ENCODE measurements at regions not wholly inside any gene's neighbourhood (a gene's known extent, or its start where the extent isn't known, plus 50 kb on each side); places are given as distances from the start of the nearest gene placed in this dataset.

DNA sequence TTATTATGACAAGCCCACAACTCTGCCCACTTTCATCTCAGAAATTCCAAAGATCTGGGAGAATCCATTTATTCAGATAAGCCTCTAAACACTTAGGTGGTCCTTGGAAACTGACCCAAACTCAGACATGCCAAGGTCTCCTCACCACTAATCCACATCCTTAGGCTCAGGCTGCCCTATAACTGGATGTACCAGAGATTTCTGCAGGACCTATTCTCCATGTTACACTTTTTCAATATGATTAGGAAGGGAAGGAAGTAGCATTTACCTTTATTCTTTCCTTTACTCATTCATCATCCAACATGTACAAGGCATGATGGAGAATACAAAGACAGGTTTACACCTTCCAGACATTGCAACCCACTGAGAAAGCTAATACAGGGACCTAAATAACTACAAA, 145.9 kb upstream of the BMP4 start:
- CTCF ChIA-PET: interaction anchor here (0.7 kb wide), 1 partner anchor 156 kb away, joined by 3 read pairs; no protein-coding TSS in a partner anchor

DNA sequence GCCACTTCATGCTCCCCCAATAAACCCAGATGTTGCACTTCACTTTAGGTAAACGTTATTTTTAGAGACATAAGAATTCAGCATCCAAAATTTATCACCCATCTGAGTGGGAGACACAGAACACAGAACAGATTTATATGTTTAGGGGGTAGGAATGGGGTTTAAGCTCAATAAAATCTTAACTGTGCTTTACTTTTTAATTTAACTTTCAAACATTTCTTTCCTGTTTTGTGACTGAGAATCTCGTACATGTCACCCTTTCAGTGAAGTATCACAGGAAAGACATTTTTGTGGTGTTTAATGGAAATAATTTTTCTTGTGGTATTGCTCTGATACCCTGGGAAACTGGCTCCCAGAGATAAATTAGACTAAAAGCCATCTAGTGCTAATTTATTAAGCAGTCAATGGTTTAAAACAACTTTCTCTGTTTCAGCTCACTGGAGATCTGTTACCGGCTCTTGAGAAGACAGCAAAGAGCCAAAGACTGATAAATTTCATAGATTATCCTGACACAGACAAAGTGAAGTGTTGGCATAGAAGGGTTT, 148.0 kb upstream of the BMP4 start:
- no peaks in the 10 kb centered on the region for H3K4me1 ChIP-seq (ENCODE audit: control insufficient read depth in 2 of 2, insufficient read depth in 2 of 2, low read length in 2 of 2)
- peaks cover 0 to 3% (median 0%) of the 10 kb centered on the region in 11 donors for H3K9me3 Mint-ChIP-seq
- H3K4me3 ChIP-seq (ENCODE audit: low read length): no peak overlapping the region
- no peaks in the 10 kb centered on the region for H3K4me1 Mint-ChIP-seq
- no peak overlapping the region for H3K27ac ChIP-seq (ENCODE audit: low read depth, low read length)
- H3K27me3 ChIP-seq (ENCODE audit: control insufficient read depth in 2 of 2, insufficient read depth in 2 of 2, low read length in 2 of 2): no peaks in the 10 kb centered on the region
- DNase-seq (no peak), ATAC-seq (no peak)
- no peaks in the 10 kb centered on the region for H3K36me3 Mint-ChIP-seq
- peaks cover 0 to 8% (median 3%) of the 10 kb centered on the region in 5 donors for H3K27me3 Mint-ChIP-seq
- CTCF ChIA-PET: no interaction called here
- H3K4me3 Mint-ChIP-seq: no peak overlapping the region
- intact Hi-C loops (cut with micrococcal nuclease): no loop called here
- H3K27ac Mint-ChIP-seq: no peak overlapping the region
- no peaks in the 10 kb centered on the region for H3K9me3 ChIP-seq (ENCODE audit: control insufficient read depth in 2 of 3, low read length in 3 of 3)
- no peaks in the 10 kb centered on the region for H3K36me3 ChIP-seq (ENCODE audit: control insufficient read depth in 2 of 3, insufficient read depth in 3 of 3, low read length in 3 of 3)
- POLR2A ChIA-PET: no interaction called here

More for the DNA sequence above, 145.9 kb upstream of the BMP4 start:
- Histone ChIP-seq H3K27me3 (ENCODE audit: control insufficient read depth in 2 of 2, insufficient read depth in 2 of 2, low read length in 2 of 2) (no peaks in the 10 kb centered on the region), H3K9me3 (ENCODE audit: control insufficient read depth in 2 of 3, low read length in 3 of 3) (no peaks in the 10 kb centered on the region), H3K4me3 (ENCODE audit: low read length) (no peak overlapping the region), H3K4me1 (ENCODE audit: control insufficient read depth in 2 of 2, insufficient read depth in 2 of 2, low read length in 2 of 2) (no peaks in the 10 kb centered on the region), H3K27ac (ENCODE audit: low read depth, low read length) (no peak overlapping the region), H3K36me3 (ENCODE audit: control insufficient read depth in 2 of 3, insufficient read depth in 3 of 3, low read length in 3 of 3) (no peaks in the 10 kb centered on the region)
- Mint-ChIP-seq H3K36me3 (no peaks in the 10 kb centered on the region), H3K9me3 (peaks cover 0 to 3% (median 0%) of the 10 kb centered on the region in 11 donors), H3K27me3 (peaks cover 0 to 8% (median 3%) of the 10 kb centered on the region in 5 donors), H3K4me1 (no peaks in the 10 kb centered on the region), H3K4me3 (no peak overlapping the region), H3K27ac (no peak overlapping the region)
- intact Hi-C loops (cut with micrococcal nuclease): no loop called here
- POLR2A ChIA-PET: no interaction called here
- DNase-seq (no peak), ATAC-seq (no peak)

DNA sequence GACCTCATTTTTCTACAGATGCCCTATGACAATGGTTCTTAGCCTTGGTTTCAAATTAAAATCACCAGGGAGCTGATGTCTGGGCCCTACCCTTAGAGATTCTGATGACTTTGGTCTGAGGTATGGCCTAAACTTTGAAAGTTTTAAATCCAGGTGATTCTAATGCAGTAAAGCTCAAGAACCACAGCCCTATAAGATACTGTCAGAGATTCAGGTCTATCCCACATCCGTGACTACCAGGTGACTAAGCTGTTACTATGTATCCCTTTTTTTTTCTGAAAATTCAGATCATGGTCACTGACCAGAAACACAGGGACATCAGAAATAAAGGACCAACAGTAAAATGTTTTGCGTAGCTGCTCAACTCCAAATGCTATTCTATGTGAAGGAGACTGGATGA, 148.8 kb upstream of the BMP4 start:
- intact Hi-C loops (cut with micrococcal nuclease): no loop called here
- H3K27ac ChIP-seq (ENCODE audit: low read depth, low read length): no peak overlapping the region
- peaks cover 0 to 3% (median 0%) of the 10 kb centered on the region in 11 donors for H3K9me3 Mint-ChIP-seq
- DNase-seq (no peak), ATAC-seq (no peak)
- ChIA-PET POLR2A (no interaction called here), CTCF (no interaction called here)
- H3K4me3 Mint-ChIP-seq: no peak overlapping the region
- H3K27ac Mint-ChIP-seq: no peak overlapping the region
- no peaks in the 10 kb centered on the region for H3K27me3 ChIP-seq (ENCODE audit: control insufficient read depth in 2 of 2, insufficient read depth in 2 of 2, low read length in 2 of 2)
- H3K4me3 ChIP-seq (ENCODE audit: low read length): no peak overlapping the region
- no peaks in the 10 kb centered on the region for H3K4me1 Mint-ChIP-seq
- H3K4me1 ChIP-seq (ENCODE audit: control insufficient read depth in 2 of 2, insufficient read depth in 2 of 2, low read length in 2 of 2): no peaks in the 10 kb centered on the region
- no peaks in the 10 kb centered on the region for H3K36me3 ChIP-seq (ENCODE audit: control insufficient read depth in 2 of 3, insufficient read depth in 3 of 3, low read length in 3 of 3)
- no peaks in the 10 kb centered on the region for H3K36me3 Mint-ChIP-seq
- H3K9me3 ChIP-seq (ENCODE audit: control insufficient read depth in 2 of 3, low read length in 3 of 3): no peaks in the 10 kb centered on the region
- peaks cover 0 to 8% (median 1%) of the 10 kb centered on the region in 5 donors for H3K27me3 Mint-ChIP-seq

DNA sequence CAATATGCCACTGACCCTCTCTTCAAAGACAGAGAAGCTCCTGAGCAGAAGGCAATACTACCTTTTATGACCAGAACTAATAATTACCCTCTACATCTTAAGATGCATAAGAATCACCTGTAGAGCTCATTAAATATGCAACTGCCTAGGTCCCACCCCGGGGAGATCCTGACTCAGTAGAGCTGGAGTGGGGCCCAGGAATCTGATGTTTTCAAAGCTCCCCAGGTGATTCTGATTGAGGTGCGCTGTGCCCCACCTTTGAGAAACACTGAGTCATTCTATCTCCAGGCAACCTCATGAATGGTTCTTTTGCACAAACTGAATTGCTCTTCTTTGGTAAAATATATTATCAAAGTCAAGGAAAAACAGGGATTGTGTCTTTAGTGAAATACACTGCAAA, 149.3 kb upstream of the BMP4 start:
- H3K4me1 Mint-ChIP-seq: no peaks in the 10 kb centered on the region
- H3K9me3 Mint-ChIP-seq: peaks cover 0 to 3% (median 0%) of the 10 kb centered on the region in 11 donors
- no peaks in the 10 kb centered on the region for H3K9me3 ChIP-seq (ENCODE audit: control insufficient read depth in 2 of 3, low read length in 3 of 3)
- no peaks in the 10 kb centered on the region for H3K36me3 Mint-ChIP-seq
- peaks cover 0 to 13% (median under 1%) of the 10 kb centered on the region in 5 donors for H3K27me3 Mint-ChIP-seq
- H3K27me3 ChIP-seq (ENCODE audit: control insufficient read depth in 2 of 2, insufficient read depth in 2 of 2, low read length in 2 of 2): no peaks in the 10 kb centered on the region
- POLR2A ChIA-PET: no interaction called here
- H3K4me3 ChIP-seq (ENCODE audit: low read length): no peak overlapping the region
- H3K27ac Mint-ChIP-seq: no peak overlapping the region
- intact Hi-C loops (cut with micrococcal nuclease): no loop called here
- DNase-seq: no peak
- no peak for ATAC-seq
- H3K4me1 ChIP-seq (ENCODE audit: control insufficient read depth in 2 of 2, insufficient read depth in 2 of 2, low read length in 2 of 2): no peaks in the 10 kb centered on the region
- H3K4me3 Mint-ChIP-seq: no peak overlapping the region
- no peak overlapping the region for H3K27ac ChIP-seq (ENCODE audit: low read depth, low read length)
- no peaks in the 10 kb centered on the region for H3K36me3 ChIP-seq (ENCODE audit: control insufficient read depth in 2 of 3, insufficient read depth in 3 of 3, low read length in 3 of 3)
- CTCF ChIA-PET: no interaction called here

DNA sequence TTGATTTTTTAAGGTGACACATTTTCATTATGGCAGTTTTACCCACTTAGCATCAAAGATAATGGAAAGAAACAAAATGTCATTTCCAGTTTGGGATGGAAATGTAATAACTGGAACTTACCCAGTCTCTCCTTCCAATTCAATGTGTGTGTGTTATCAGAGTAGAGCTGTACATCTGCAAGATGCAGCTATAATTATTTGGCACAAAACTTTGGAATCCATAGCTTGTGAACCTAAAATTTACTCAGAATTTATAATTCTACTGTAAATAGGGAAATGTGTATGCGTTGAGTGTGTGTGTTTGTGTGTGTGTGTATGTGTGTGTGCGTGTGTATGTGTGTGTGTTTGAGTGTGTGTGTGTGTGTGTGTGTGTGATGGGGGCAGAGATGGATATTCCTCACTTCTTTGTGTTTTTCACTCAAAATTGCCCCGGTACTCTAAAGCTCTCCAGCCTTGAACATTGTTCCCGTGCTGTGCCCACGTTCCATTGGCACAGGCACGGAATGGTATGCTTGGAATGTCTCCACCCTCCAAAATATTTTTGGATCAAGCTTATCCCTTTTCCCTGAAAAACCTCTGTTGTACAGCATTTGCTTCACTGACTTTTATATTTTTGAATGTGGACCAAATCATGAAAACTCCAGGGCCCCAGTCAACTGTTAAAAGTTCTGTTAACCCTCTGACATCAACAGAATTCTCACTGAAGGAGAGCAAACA, 150.2 kb upstream of the BMP4 start:
- ATAC-seq (no peak), DNase-seq (no peak)
- CTCF ChIA-PET: no interaction called here
- H3K4me1 Mint-ChIP-seq: no peaks in the 10 kb centered on the region
- H3K4me1 ChIP-seq (ENCODE audit: control insufficient read depth in 2 of 2, insufficient read depth in 2 of 2, low read length in 2 of 2): no peaks in the 10 kb centered on the region
- H3K36me3 ChIP-seq (ENCODE audit: control insufficient read depth in 2 of 3, insufficient read depth in 3 of 3, low read length in 3 of 3): no peaks in the 10 kb centered on the region
- no peak overlapping the region for H3K27ac ChIP-seq (ENCODE audit: low read depth, low read length)
- peaks cover 0 to 3% (median 0%) of the 10 kb centered on the region in 11 donors for H3K9me3 Mint-ChIP-seq
- H3K27me3 Mint-ChIP-seq: peaks cover 0 to 14% (median 3%) of the 10 kb centered on the region in 5 donors
- no peaks in the 10 kb centered on the region for H3K9me3 ChIP-seq (ENCODE audit: control insufficient read depth in 2 of 3, low read length in 3 of 3)
- intact Hi-C loops (cut with micrococcal nuclease): no loop called here
- no peak overlapping the region for H3K4me3 ChIP-seq (ENCODE audit: low read length)
- H3K36me3 Mint-ChIP-seq: no peaks in the 10 kb centered on the region
- H3K4me3 Mint-ChIP-seq: no peak overlapping the region
- POLR2A ChIA-PET: no interaction called here
- no peak overlapping the region for H3K27ac Mint-ChIP-seq
- H3K27me3 ChIP-seq (ENCODE audit: control insufficient read depth in 2 of 2, insufficient read depth in 2 of 2, low read length in 2 of 2): no peaks in the 10 kb centered on the region

DNA sequence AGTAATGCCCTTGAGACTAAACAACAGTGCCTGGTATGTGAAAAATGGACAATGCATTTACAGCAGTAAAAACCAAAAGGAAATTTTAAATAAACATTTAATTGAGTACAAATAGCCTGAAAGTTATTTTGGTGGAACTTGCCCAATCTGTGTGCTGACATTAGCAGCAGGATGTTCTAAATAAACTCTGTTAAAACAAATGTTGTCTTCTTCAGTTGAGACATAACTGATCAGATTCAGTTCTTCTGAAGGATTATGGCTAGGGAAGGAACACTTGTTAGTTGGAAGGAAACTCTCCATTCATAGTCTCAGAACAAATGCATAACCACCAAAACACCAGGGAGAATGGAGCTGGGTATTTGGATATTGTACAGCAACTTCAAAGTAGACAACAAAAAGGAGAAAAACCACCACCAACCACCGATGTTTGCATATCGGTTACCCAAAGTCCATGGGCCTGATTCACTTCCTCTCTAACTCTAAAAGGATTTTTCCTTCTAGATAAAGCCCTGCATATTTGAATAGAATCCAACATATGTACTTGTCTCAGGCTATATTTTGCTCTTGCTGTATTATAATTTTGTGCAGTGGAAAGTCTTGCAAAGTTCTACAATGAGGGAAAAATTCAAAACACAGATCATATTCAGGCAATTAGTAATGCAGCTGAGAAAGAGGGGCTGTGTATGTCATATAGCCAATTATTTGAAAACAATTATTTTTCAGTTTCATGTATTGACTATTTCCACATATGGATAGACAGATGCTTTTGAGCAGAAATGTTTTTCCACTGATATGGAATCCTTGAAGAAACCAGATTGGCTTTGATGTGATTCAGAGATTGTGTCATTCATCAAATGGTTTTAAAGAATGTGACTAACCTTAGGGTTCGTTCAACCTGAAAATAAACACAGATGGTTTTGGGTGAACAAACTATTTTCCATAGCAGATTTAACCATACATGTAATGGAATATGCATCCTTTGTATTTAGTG, 152.2 kb upstream of the BMP4 start:
- H3K27ac Mint-ChIP-seq: no peak overlapping the region
- Histone ChIP-seq H3K36me3 (ENCODE audit: control insufficient read depth in 2 of 3, insufficient read depth in 3 of 3, low read length in 3 of 3) (no peaks in the 10 kb centered on the region), H3K27ac (ENCODE audit: low read depth, low read length) (no peak overlapping the region), H3K27me3 (ENCODE audit: control insufficient read depth in 2 of 2, insufficient read depth in 2 of 2, low read length in 2 of 2) (no peaks in the 10 kb centered on the region), H3K9me3 (ENCODE audit: control insufficient read depth in 2 of 3, low read length in 3 of 3) (no peaks in the 10 kb centered on the region), H3K4me1 (ENCODE audit: control insufficient read depth in 2 of 2, insufficient read depth in 2 of 2, low read length in 2 of 2) (no peaks in the 10 kb centered on the region), H3K4me3 (ENCODE audit: low read length) (no peak overlapping the region)
- ChIA-PET CTCF (no interaction called here), POLR2A (no interaction called here)
- H3K27me3 Mint-ChIP-seq: peaks cover 0 to 18% (median 8%) of the 10 kb centered on the region in 5 donors
- intact Hi-C loops (cut with micrococcal nuclease): no loop called here
- H3K4me3 Mint-ChIP-seq: no peak overlapping the region
- H3K36me3 Mint-ChIP-seq: no peaks in the 10 kb centered on the region
- no peak for DNase-seq
- H3K4me1 Mint-ChIP-seq: no peaks in the 10 kb centered on the region
- H3K9me3 Mint-ChIP-seq: peaks cover 0 to 8% (median 3%) of the 10 kb centered on the region in 11 donors
- ATAC-seq: no peak

Data from naive thymus-derived CD4-positive, alpha-beta T cell (primary cell).